Fibroblast of skin of scalp (primary cell): ENCODE measurements at regions not wholly inside any gene's neighbourhood (a gene's known extent, or its start where the extent isn't known, plus 50 kb on each side); places are given as distances from the start of the nearest gene placed in this dataset.

Source experiments
- DNase-seq: peaks from one replicate; pipeline ENCODE4 v3.0.0-alpha.2; 2013

DNA sequence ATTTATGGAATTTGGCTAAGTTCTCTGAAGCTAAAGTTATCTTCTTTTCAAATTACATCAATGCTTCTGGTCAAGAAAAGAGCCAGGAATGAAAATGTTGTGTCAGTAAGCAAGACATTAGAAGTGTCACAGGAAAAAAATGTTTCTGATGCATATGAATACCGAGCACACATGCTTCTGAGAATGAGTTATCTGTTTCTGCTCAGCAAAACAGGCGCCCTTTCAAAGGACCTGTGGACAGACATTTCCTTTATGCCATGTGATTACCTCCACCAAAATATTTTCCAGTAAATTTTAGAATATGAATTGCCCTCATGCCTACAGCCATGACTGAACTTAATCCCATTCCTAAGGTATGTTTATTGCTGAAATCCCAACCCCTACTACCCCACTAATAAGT, 55.4 kb upstream of the RNF180 start:
- DNase-seq = no peak

DNA sequence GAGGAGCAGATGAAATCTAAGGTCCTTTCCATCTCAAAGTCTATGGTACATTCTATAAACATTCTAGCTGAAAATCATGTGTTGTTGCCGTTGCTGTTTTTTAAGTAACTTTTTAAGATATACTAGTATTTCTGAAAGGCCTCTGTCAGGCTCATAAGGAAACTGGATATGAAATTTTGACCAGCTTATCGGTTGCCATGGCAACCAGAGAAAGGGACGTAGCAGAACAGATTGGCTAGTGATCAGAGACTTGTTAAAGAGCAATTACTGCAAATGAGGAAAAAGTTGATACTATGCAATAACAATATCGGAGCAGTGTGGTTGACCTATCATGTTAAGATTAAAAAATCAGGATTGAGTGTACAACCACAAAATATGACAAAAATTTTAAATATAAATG, 57.0 kb upstream of the RNF180 start:
- no peak for DNase-seq

- DNase-seq = no peak
Observed at GRCh38 chr5:64100203-64100602, 65.4 kb upstream of the RNF180 start.

- DNase-seq = no peak
Observed at GRCh38 chr5:64096771-64097170, 68.9 kb upstream of the RNF180 start.

- no peak for DNase-seq
Observed at GRCh38 chr5:64077589-64077988, 88.1 kb upstream of the RNF180 start.

DNA sequence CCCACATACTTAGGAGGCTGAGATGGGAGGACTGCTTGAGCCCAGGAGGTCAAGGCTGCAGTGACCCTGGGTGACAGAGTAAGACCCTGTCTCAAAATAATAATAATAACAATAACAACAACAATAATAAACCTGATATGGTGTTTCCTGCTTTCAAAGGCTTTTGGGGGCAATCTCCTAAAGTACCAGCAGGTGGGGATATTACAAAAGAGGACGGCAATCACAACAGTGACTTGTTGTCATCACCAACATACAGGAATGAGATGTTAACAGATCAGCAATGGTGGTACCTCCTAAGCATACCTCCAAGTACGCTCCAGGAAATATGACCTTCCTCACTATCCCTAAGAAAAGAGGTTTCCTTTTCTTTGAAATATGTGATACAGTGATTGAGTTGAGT, 91.1 kb upstream of the RNF180 start:
- DNase-seq = peak; percentile 18

DNA sequence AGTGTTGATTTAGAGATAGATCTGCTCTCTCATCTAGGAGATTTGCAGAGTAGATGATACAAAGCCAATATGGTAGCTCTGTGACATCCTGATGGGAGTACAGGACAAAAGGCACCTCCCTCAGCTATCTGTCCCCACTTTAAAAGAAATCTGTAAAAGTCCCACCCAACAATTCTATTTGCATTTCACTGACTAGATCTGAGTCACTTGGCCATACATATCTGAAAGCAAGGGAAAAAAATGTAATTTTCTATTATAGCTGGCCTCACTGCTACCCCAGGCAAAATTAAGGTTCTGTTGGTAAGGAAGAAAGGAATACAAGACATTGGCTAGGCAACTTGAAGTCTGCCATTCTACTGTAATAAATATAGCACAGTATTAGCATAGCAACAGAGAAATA, 96.2 kb upstream of the RNF180 start:
- no peak for DNase-seq

DNA sequence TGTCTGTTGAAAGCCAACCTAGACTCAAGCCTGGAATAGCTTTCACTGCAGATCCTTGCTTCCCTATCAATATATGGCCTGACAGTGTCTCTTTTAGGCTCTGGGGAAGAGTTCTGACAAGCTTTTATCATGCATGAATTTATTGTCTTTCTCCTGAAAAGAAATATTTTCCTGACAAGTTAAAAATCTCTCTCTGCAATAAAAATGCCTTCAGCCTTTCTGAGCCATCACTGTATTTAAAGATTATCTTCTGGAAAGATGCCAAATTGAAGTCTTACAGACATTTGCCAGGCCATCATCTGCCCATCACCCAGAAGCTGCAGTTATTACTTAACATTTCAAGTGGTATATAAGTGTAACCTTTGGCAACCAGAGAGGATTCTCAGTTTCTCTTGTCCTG, 88.1 kb upstream of the HTR1A start:
- no peak for DNase-seq

DNA sequence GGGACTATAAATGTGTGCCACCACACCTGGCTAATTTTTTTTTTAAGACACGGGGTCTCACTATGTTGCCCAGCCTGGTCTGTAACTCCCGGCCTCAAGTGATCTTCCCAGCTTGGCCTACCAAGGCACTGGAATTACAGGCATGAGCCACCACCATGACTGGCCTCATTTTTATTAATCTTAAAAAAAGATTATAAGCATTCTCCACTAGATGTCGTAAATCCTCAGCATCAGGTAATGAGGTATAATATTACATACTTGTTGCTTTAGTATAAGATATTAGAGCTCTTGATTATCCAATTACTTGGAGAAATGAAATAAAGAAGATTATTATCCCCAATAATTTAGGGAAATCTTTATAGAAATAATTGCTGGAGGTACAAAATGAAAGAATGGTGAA, 78.2 kb upstream of the HTR1A start:
- no peak for DNase-seq

DNA sequence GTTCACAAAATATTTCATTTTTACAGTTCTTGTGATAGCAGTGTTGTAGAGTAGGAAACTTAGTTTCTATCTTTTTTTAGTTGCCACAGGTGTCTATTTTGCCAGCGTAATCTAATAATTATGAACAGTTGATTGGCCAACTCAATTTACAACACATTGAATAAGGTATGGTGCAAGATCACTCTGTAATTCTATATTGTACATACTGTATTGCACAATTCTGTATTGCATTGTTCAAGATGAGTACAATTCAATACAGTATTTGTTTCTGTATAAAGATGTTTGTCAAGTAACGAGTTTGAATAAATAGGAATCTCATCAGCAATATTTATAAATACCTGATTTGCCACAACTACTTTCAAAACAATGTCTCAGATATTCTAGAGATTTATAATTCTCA, 64.2 kb upstream of the HTR1A start:
- DNase-seq = no peak

- no peak for DNase-seq
Observed at GRCh38 chr5:64019746-64020145, 57.5 kb upstream of the HTR1A start.

DNA sequence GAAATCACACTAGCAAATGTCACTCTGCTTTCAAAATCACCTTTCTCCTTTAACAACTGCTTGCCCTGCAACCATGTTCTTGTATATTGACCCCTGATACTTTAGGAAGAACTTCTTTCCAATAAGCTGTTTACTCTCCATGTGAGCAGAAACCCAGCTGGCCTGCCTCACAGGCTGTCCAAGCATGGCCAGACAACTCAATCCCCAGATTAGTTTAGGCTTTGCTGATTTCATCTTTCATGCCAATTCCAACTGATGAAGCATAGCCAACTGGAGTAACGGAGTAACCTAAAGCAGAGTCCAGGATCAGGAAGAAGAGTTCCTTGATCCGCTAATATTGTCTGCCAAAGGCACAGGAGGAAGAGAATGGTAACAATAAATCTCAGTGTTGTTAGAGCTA, 56.7 kb upstream of the HTR1A start:
- DNase-seq = no peak

DNA sequence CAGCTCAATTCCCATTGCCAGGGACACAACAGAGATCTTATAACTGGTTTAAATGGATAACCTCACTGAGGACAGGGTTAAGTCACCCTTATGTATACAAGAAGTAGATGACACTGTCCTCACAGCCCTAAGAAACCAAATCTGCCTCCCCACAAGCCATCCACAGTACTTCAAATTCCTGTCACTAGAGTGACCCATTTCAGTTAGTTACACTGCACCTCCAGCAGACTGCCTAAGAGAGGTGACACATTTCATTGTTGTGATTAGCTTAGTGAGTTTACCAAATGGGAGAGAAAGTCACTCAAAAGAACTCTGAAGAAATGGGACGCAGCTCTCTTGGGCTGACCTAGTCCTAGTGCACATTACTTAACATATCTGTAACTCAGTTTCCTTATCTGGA, 53.6 kb upstream of the HTR1A start:
- no peak for DNase-seq
